Stimulated activated effector memory CD8-positive, alpha-beta T cell treated with anti-CD3 and anti-CD28 coated beads, Interleukin-12 subunit alpha, Interleukin-12 subunit beta, amount 100 ng/mL, for 72 hours (primary cell): ENCODE measurements at regions not wholly inside any gene's neighbourhood (a gene's known extent, or its start where the extent isn't known, plus 50 kb on each side); places are given as distances from the start of the nearest gene placed in this dataset.
"Not testable (repeated sequence)": the region's sequence is repeated elsewhere in the genome, so short reads cannot be mapped to it uniquely, and the experiment has no call there.

Experiments
- ATAC-seq: fragments of 150-1000 bp; cut with Tn5 transposase; 2 replicates; pipeline ENCODE4 v1.10.0; 2021
- DNase-seq, 2 donors: peaks; one replicate each; pipeline ENCODE4 v3.0.0; 2021 to 2022; ENCODE audit warnings: low spot score in 2 of 2
- H3K27ac Mint-ChIP-seq: one replicate; pipeline ENCODE4 v1.8.0; 2022; ENCODE audit warnings: mild to moderate bottlenecking, mixed read lengths
- H3K36me3 Mint-ChIP-seq: one replicate; pipeline ENCODE4 v1.8.0; 2022; ENCODE audit warnings: mild to moderate bottlenecking, mixed read lengths
- H3K4me1 Mint-ChIP-seq: one replicate; pipeline ENCODE4 v1.8.0; 2022; ENCODE audit warnings: mixed read lengths
- H3K4me3 Mint-ChIP-seq: one replicate; pipeline ENCODE4 v1.8.0; 2022; ENCODE audit warnings: mild to moderate bottlenecking, mixed read lengths
- H3K9me3 Mint-ChIP-seq: one replicate; pipeline ENCODE4 v1.8.0; 2022; ENCODE audit warnings: mixed read lengths

- H3K27ac Mint-ChIP-seq: no peak overlapping the region
- ATAC-seq: no peak
- H3K36me3 Mint-ChIP-seq: no peaks in the 10 kb centered on the region
- H3K4me3 Mint-ChIP-seq: no peak overlapping the region
- no peaks in the 10 kb centered on the region for H3K4me1 Mint-ChIP-seq
- DNase-seq: no peak
- H3K9me3 Mint-ChIP-seq: peaks cover 7% of the 10 kb centered on the region
These were observed 491.3 kb upstream of the IL12A start for GRCh38 chr3:159497361-159497760.

GRCh38 chr3:159499031-159499793 lies 489.4 kb upstream of the IL12A start:
- DNase-seq (no peak), ATAC-seq (no peak)
- H3K4me1 Mint-ChIP-seq: no peaks in the 10 kb centered on the region
- H3K4me3 Mint-ChIP-seq: no peak overlapping the region
- peaks cover 5% of the 10 kb centered on the region for H3K9me3 Mint-ChIP-seq
- no peaks in the 10 kb centered on the region for H3K36me3 Mint-ChIP-seq
- H3K27ac Mint-ChIP-seq: no peak overlapping the region

DNA sequence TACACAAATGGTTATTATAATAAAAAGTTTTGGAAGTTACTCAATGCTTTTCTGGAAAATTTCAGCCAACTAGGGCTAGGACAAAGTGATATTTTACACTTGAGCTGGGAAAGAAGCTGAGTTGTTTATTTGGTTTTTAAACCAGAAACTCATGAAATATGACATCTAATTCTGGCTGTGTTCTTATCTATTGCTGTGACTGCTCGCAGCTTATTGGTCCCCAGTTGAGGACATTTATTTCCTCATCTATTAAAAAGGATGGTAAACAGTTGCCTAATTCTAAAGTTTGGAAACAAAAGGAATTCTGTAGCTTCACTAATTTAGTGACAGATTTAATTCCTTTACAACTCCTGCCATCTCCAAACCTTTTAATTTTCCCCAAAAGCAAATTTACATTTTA lies 487.6 kb upstream of the IL12A start:
- Mint-ChIP-seq H3K9me3 (peaks cover 12% of the 10 kb centered on the region), H3K4me1 (no peaks in the 10 kb centered on the region), H3K4me3 (no peak overlapping the region), H3K36me3 (no peaks in the 10 kb centered on the region), H3K27ac (no peak overlapping the region)
- ATAC-seq (no peak), DNase-seq (no peak)

DNA sequence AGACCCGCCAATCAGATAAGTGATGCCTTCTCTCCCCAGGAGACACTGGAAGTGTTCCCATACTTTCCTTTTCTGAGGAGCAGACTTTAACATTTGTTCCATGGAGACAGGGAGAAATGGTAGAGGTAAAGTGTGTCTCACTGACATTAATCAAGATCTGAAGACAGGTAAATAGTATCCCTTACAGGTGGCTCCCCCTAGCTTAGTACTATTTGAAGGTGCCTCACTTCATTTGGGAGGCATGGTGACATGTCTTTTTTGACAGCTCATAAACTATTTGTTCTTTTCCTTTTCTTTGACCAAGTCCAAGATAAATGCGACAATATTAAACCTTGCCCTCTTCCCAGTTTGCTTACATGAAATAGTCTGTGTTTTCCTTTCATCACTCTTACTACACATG lies 485.6 kb upstream of the IL12A start:
- Mint-ChIP-seq H3K9me3 (peaks cover 7% of the 10 kb centered on the region), H3K27ac (no peak overlapping the region), H3K4me3 (no peak overlapping the region), H3K4me1 (no peaks in the 10 kb centered on the region), H3K36me3 (no peaks in the 10 kb centered on the region)
- DNase-seq: no peak
- no peak for ATAC-seq

GRCh38 chr3:159510988-159511387 lies 477.6 kb upstream of the IL12A start:
- DNase-seq, H3K36me3 Mint-ChIP-seq, ATAC-seq, H3K4me3 Mint-ChIP-seq, H3K4me1 Mint-ChIP-seq, H3K27ac Mint-ChIP-seq: not testable (repeated sequence)
- peaks cover 12% of the 10 kb centered on the region for H3K9me3 Mint-ChIP-seq

DNA sequence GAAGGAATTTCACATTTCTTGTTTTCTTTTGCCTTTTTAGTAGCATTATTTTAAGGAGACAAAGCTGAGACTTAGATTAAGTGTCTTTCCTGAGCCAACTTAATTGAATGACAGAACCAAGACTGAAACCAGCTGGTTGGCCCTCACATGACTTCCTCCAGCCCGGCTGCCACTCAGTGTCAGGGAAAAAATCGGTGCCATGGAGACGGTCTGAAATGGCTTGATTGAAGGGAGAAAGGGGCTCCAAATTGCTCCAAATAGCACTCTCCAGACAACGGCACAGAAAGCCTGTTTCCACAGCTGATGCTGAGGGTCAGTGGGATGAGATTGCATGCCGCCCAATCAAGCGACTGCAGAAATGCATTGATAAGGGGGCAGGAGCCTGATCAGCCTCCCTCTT lies 475.2 kb upstream of the IL12A start:
- Mint-ChIP-seq H3K9me3 (peaks cover 11% of the 10 kb centered on the region), H3K27ac (no peak overlapping the region), H3K36me3 (no peaks in the 10 kb centered on the region), H3K4me1 (no peaks in the 10 kb centered on the region), H3K4me3 (no peak overlapping the region)
- no peak for ATAC-seq
- DNase-seq: no peak

DNA sequence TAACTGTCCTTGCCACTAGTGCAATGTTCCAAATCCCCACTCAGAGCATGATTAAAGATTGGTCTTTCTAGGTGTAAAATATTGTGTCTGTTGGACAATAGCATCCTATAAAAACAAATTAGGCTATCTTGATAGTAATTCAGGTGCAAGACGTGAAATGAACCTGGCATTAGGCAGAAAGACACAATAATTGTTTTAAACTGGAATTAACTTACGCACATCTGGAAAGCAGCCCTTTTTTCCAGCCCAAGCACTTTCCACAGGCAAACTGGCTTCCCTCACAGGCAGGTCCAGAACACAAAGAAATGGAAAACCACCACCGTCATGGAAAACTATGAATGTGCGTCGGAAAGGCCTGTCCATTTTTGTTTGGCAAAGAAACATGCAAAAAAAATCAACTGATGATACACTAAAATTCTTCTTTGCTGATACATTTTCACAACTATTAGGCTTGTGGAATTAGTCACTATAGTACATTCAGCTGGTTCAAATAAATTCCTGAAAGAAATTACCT lies 474.7 kb upstream of the IL12A start:
- Mint-ChIP-seq H3K27ac (no peak overlapping the region), H3K9me3 (peaks cover 10% of the 10 kb centered on the region), H3K36me3 (no peaks in the 10 kb centered on the region), H3K4me3 (no peak overlapping the region), H3K4me1 (no peaks in the 10 kb centered on the region)
- no peak for ATAC-seq
- no peak for DNase-seq

DNA sequence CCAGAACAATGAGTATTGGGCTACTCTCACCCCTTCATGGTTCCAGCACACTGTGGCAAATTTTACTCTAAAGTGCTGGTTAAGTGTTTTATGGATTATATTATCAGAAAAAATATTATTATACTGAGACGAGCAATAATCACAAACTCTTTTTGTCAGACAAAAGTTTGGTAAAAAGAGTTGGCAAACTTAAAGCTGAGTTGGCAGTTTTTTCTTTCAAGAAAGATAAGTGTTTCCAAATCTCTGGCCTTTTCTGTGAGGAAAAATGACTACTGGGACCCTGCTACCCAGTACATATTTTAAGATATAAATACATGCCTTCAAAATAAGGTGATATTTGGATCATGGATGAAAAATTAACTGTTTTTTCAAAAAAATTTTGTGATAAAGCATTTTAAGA lies 471.5 kb upstream of the IL12A start:
- Mint-ChIP-seq H3K36me3 (no peaks in the 10 kb centered on the region), H3K27ac (no peak overlapping the region), H3K4me1 (no peaks in the 10 kb centered on the region), H3K4me3 (no peak overlapping the region), H3K9me3 (peaks cover 2% of the 10 kb centered on the region)
- DNase-seq (no peak), ATAC-seq (no peak)

DNA sequence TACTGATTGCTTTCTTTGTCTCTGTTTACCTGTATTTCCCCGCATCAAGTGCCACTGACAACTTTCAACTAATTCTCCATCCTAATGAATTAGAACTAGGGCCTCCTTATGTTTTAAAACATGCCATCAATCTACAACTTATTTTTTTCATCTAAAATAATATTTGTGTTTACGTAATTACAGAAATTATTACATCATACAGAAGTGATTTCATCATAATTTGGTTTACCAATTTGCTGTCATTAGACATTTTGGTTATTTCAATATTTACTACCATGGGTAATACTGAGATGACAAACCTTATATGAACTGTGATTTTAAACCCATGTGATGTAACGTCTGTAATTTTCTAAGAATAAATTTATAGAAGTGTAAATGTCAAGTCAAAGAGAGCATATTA lies 468.0 kb upstream of the IL12A start:
- H3K36me3 Mint-ChIP-seq: no peaks in the 10 kb centered on the region
- ATAC-seq (no peak), DNase-seq (no peak)
- H3K4me3 Mint-ChIP-seq: no peak overlapping the region
- H3K4me1 Mint-ChIP-seq: no peaks in the 10 kb centered on the region
- no peak overlapping the region for H3K27ac Mint-ChIP-seq
- peaks cover 5% of the 10 kb centered on the region for H3K9me3 Mint-ChIP-seq

GRCh38 chr3:159522276-159522675 lies 466.4 kb upstream of the IL12A start:
- no peaks in the 10 kb centered on the region for H3K4me1 Mint-ChIP-seq
- H3K36me3 Mint-ChIP-seq: no peaks in the 10 kb centered on the region
- ATAC-seq (no peak), DNase-seq (no peak)
- peaks cover 5% of the 10 kb centered on the region for H3K9me3 Mint-ChIP-seq
- H3K4me3 Mint-ChIP-seq: no peak overlapping the region
- no peak overlapping the region for H3K27ac Mint-ChIP-seq

- Mint-ChIP-seq H3K27ac (no peak overlapping the region), H3K36me3 (no peaks in the 10 kb centered on the region), H3K9me3 (peaks cover 11% of the 10 kb centered on the region), H3K4me1 (no peaks in the 10 kb centered on the region), H3K4me3 (no peak overlapping the region)
- no peak for DNase-seq
- ATAC-seq: no peak
These were observed 460.3 kb upstream of the IL12A start for GRCh38 chr3:159528251-159528895.

DNA sequence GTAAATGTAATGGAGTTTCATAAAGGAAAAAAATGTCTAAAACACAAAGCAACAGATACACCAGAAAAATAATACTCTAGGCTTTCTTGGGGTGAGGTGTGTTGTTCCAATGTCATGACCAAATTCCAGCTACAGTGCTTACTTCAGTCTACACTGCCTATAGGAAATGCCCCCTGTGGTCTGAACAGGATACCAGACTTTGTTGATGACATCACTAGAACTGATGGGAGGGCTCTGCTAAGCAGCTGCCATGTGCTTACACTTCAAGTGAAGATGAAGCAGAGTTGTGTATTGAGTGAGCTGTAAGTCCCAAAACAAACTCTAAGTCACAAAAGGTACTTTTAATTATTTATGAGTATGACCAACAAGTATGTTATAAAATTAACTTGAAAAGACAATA lies 456.1 kb upstream of the IL12A start:
- Mint-ChIP-seq H3K36me3 (no peaks in the 10 kb centered on the region), H3K4me1 (no peaks in the 10 kb centered on the region), H3K4me3 (no peak overlapping the region), H3K9me3 (peaks cover 11% of the 10 kb centered on the region), H3K27ac (no peak overlapping the region)
- no peak for DNase-seq
- ATAC-seq: no peak

DNA sequence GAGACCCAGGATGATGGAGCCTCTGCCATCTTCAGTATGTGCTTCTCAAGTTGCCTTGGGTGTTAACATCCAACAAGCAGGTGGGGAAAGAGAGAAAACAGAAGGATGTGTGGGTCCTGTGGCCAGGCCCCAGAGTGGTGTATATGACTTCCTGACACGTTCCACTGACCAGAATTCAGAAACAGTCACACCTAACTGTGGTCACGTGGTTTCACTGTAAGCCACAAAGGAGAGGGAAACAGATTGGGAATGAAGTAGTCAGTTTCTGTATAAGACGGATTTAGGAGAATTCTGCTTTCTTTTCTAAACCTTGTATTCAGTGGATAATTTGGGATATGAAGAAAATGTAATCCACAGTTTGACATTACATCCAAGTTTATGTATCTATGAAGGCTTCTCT lies 454.1 kb upstream of the IL12A start:
- ATAC-seq (no peak), DNase-seq (no peak)
- no peak overlapping the region for H3K4me3 Mint-ChIP-seq
- H3K4me1 Mint-ChIP-seq: no peaks in the 10 kb centered on the region
- H3K27ac Mint-ChIP-seq: no peak overlapping the region
- H3K36me3 Mint-ChIP-seq: no peaks in the 10 kb centered on the region
- peaks cover 8% of the 10 kb centered on the region for H3K9me3 Mint-ChIP-seq

DNA sequence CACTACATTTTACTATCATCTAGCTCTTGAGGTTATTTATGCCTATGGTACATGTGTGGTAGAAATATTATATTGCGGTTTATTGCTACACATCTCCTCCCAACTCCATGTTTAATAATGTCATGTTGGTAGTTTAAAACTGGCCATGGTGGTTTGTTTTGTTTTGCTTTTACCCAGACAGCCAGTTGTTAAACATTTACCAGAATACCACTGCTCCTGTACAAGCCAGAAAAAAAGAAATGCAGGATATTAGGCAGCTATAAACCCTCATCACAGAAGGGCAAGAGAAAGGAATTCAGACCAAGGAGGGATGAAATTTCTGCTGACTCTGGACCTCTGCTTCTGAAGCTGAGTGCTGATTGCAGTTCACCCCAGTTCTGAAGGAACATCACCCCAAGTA lies 451.8 kb upstream of the IL12A start:
- no peak for ATAC-seq
- H3K9me3 Mint-ChIP-seq: peaks cover 9% of the 10 kb centered on the region
- no peaks in the 10 kb centered on the region for H3K4me1 Mint-ChIP-seq
- no peak for DNase-seq
- no peak overlapping the region for H3K4me3 Mint-ChIP-seq
- H3K36me3 Mint-ChIP-seq: no peaks in the 10 kb centered on the region
- H3K27ac Mint-ChIP-seq: no peak overlapping the region

GRCh38 chr3:159538507-159538906 lies 450.1 kb upstream of the IL12A start:
- ATAC-seq (no peak), DNase-seq (no peak)
- Mint-ChIP-seq H3K27ac (no peak overlapping the region), H3K4me1 (no peaks in the 10 kb centered on the region), H3K36me3 (no peaks in the 10 kb centered on the region), H3K4me3 (no peak overlapping the region), H3K9me3 (peaks cover 6% of the 10 kb centered on the region)

DNA sequence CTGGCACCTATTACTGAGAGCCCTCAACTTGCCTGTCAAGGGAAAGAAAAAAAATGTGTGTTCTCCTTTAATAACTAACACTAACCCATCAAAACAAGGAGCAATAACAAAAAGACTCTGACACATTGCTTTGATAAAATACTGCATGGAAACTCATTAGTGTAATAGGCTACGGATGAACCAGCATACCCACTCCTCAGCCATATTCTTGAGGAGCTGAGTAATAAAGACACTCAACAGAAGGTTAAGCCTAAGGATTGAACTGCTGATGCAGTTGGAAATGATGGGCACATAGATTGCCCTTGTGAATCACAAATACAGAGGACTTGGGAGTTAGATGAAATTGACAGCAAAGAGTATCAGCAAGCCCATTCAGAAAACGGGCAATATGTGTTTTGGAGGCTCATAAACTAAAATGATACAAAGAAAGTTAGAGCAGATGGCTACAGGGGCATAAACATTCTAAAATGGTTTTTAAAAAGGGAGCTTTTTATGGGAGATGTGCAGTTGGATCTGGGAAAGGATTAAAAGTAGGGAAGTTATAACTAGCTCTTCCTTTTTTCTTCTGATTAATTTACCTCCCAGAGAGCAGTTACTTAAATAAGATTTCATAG lies 447.6 kb upstream of the IL12A start:
- H3K4me1 Mint-ChIP-seq: no peaks in the 10 kb centered on the region
- H3K9me3 Mint-ChIP-seq: peaks cover 6% of the 10 kb centered on the region
- no peak overlapping the region for H3K4me3 Mint-ChIP-seq
- DNase-seq (no peak), ATAC-seq (no peak)
- H3K36me3 Mint-ChIP-seq: no peaks in the 10 kb centered on the region
- no peak overlapping the region for H3K27ac Mint-ChIP-seq
